ENCODE measurements at regions not wholly inside any gene's neighbourhood (a gene's known extent, or its start where the extent isn't known, plus 50 kb on each side); places are given as distances from the start of the nearest gene placed in this dataset.
"Not testable (repeated sequence)": the region's sequence is repeated elsewhere in the genome, so short reads cannot be mapped to it uniquely, and the experiment has no call there.

GRCh38 chrX:85808217-85808616 is 239.1 kb downstream of the CHM start:
- no peak for DNase-seq

- DNase-seq = not testable (repeated sequence)
Measured at GRCh38 chrX:85772391-85772790, 275.0 kb downstream of the CHM start.

- no peak for DNase-seq
Measured at GRCh38 chrX:85765651-85766050, 281.7 kb downstream of the CHM start.

- not testable (repeated sequence) for DNase-seq
Measured at GRCh38 chrX:85723025-85723424, 324.3 kb downstream of the CHM start.

GRCh38 chrX:85703233-85703632 is 323.8 kb upstream of the POF1B start:
- DNase-seq = not testable (repeated sequence)

GRCh38 chrX:85698921-85699320 is 319.5 kb upstream of the POF1B start:
- DNase-seq = no peak

- DNase-seq = no peak
Measured at GRCh38 chrX:85685843-85686242, 306.4 kb upstream of the POF1B start.

- DNase-seq = no peak
Measured at GRCh38 chrX:85666471-85666870, 287.0 kb upstream of the POF1B start.

- DNase-seq = not testable (repeated sequence)
Measured at GRCh38 chrX:85663970-85664369, 284.5 kb upstream of the POF1B start.

- DNase-seq = no peak
Measured at GRCh38 chrX:85630901-85631300, 251.4 kb upstream of the POF1B start.

GRCh38 chrX:85627363-85627762 is 247.9 kb upstream of the POF1B start:
- DNase-seq = peak in 1 of 2 experiments; percentile 30

- no peak for DNase-seq
Measured at GRCh38 chrX:85622635-85623034, 243.2 kb upstream of the POF1B start.

GRCh38 chrX:85620466-85620865 is 241.0 kb upstream of the POF1B start:
- no peak for DNase-seq

GRCh38 chrX:85619962-85620361 is 240.5 kb upstream of the POF1B start:
- DNase-seq = no peak

GRCh38 chrX:85611926-85612325 is 232.5 kb upstream of the POF1B start:
- peak in 1 of 2 experiments; percentile 16 for DNase-seq

GRCh38 chrX:85592980-85593379 is 213.5 kb upstream of the POF1B start:
- DNase-seq = no peak

- no peak for DNase-seq
Measured at GRCh38 chrX:85591536-85591935, 212.1 kb upstream of the POF1B start.

GRCh38 chrX:85590638-85591037 is 211.2 kb upstream of the POF1B start:
- DNase-seq = no peak

GRCh38 chrX:85573801-85574200 is 194.3 kb upstream of the POF1B start:
- DNase-seq = no peak

- DNase-seq = no peak
Measured at GRCh38 chrX:85570496-85570895, 191.0 kb upstream of the POF1B start.

- peak; percentile 70 to 84 for DNase-seq
Measured at GRCh38 chrX:85569686-85570085, 190.2 kb upstream of the POF1B start.

- DNase-seq = no peak
Measured at GRCh38 chrX:85569096-85569495, 189.6 kb upstream of the POF1B start.

GRCh38 chrX:85561231-85561630 is 181.8 kb upstream of the POF1B start:
- DNase-seq = no peak

- DNase-seq = no peak
Measured at GRCh38 chrX:85544609-85545008, 165.1 kb upstream of the POF1B start.

GRCh38 chrX:85543866-85544265 is 164.4 kb upstream of the POF1B start:
- no peak for DNase-seq

GRCh38 chrX:85529141-85529540 is 149.7 kb upstream of the POF1B start:
- peak in 1 of 2 experiments; percentile 70 for DNase-seq

All from NCI-H526 (cell line).